ENCODE measurements at regions not wholly inside any gene's neighbourhood (a gene's known extent, or its start where the extent isn't known, plus 50 kb on each side); places are given as distances from the start of the nearest gene placed in this dataset.

GRCh38 chr7:15753887-15754579, 67.5 kb upstream of the MEOX2 start:
- no peak overlapping the region for H2AFZ ChIP-seq (ENCODE audit: low read depth, low read length)
- no peaks in the 10 kb centered on the region for H3K36me3 ChIP-seq (ENCODE audit: insufficient read depth, low read length)
- no peak for DNase-seq
- no peak for ATAC-seq (ENCODE audit: insufficient read depth, low read depth)
- no peak overlapping the region for H3K4me2 ChIP-seq (ENCODE audit: insufficient read depth, low read length)
- H3K4me3 ChIP-seq (ENCODE audit: low read depth in 1 of 2, low read length in 2 of 2) = no peak overlapping the region
- H3K9me3 ChIP-seq (ENCODE audit: insufficient read depth, low read length, severe bottlenecking) = no peaks in the 10 kb centered on the region
- TF ChIP-seq CTCF (IDR thresholded peaks at IDR 0.05; ENCODE audit: borderline replicate concordance, extremely low read depth, low read length, poor library complexity, severe bottlenecking) (no peak), EZH2 (IDR thresholded peaks at IDR 0.05; ENCODE audit: borderline replicate concordance, low read depth, low read length, severe bottlenecking) (no peak)
- no peaks in the 10 kb centered on the region for H3K27me3 ChIP-seq (ENCODE audit: insufficient read depth, low read length, poor library complexity)
- H3K4me1 ChIP-seq (ENCODE audit: insufficient read depth, low read length) = no peaks in the 10 kb centered on the region
- H3K27ac ChIP-seq (ENCODE audit: low read length) = no peak overlapping the region
- no peaks in the 10 kb centered on the region for H3K79me2 ChIP-seq (ENCODE audit: insufficient read depth, low read length)
- H3K9ac ChIP-seq (ENCODE audit: low read depth, low read length) = no peak overlapping the region
- no peaks in the 10 kb centered on the region for H4K20me1 ChIP-seq (ENCODE audit: insufficient read depth, low read length)

- DNase-seq = no peak
- TF ChIP-seq EZH2 (IDR thresholded peaks at IDR 0.05; ENCODE audit: borderline replicate concordance, low read depth, low read length, severe bottlenecking) (no peak), CTCF (IDR thresholded peaks at IDR 0.05; ENCODE audit: borderline replicate concordance, extremely low read depth, low read length, poor library complexity, severe bottlenecking) (no peak)
- Histone ChIP-seq H3K79me2 (ENCODE audit: insufficient read depth, low read length) (no peaks in the 10 kb centered on the region), H2AFZ (ENCODE audit: low read depth, low read length) (no peak overlapping the region), H3K36me3 (ENCODE audit: insufficient read depth, low read length) (no peaks in the 10 kb centered on the region), H3K9ac (ENCODE audit: low read depth, low read length) (no peak overlapping the region), H3K4me2 (ENCODE audit: insufficient read depth, low read length) (no peak overlapping the region), H3K4me3 (ENCODE audit: low read depth in 1 of 2, low read length in 2 of 2) (no peak overlapping the region), H3K9me3 (ENCODE audit: insufficient read depth, low read length, severe bottlenecking) (no peaks in the 10 kb centered on the region), H3K27me3 (ENCODE audit: insufficient read depth, low read length, poor library complexity) (no peaks in the 10 kb centered on the region), H3K27ac (ENCODE audit: low read length) (no peak overlapping the region), H3K4me1 (ENCODE audit: insufficient read depth, low read length) (no peaks in the 10 kb centered on the region), H4K20me1 (ENCODE audit: insufficient read depth, low read length) (no peaks in the 10 kb centered on the region)
- no peak for ATAC-seq (ENCODE audit: insufficient read depth, low read depth)
Observed at GRCh38 chr7:15752377-15752776, 65.9 kb upstream of the MEOX2 start.

- Histone ChIP-seq H3K79me2 (ENCODE audit: insufficient read depth, low read length) (no peaks in the 10 kb centered on the region), H2AFZ (ENCODE audit: low read depth, low read length) (no peak overlapping the region), H3K4me3 (ENCODE audit: low read depth in 1 of 2, low read length in 2 of 2) (no peak overlapping the region), H3K9me3 (ENCODE audit: insufficient read depth, low read length, severe bottlenecking) (no peaks in the 10 kb centered on the region), H4K20me1 (ENCODE audit: insufficient read depth, low read length) (no peaks in the 10 kb centered on the region), H3K27me3 (ENCODE audit: insufficient read depth, low read length, poor library complexity) (no peaks in the 10 kb centered on the region), H3K36me3 (ENCODE audit: insufficient read depth, low read length) (no peaks in the 10 kb centered on the region), H3K4me2 (ENCODE audit: insufficient read depth, low read length) (no peak overlapping the region), H3K27ac (ENCODE audit: low read length) (no peak overlapping the region), H3K9ac (ENCODE audit: low read depth, low read length) (no peak overlapping the region), H3K4me1 (ENCODE audit: insufficient read depth, low read length) (no peaks in the 10 kb centered on the region)
- no peak for DNase-seq
- TF ChIP-seq CTCF (IDR thresholded peaks at IDR 0.05; ENCODE audit: borderline replicate concordance, extremely low read depth, low read length, poor library complexity, severe bottlenecking) (no peak), EZH2 (IDR thresholded peaks at IDR 0.05; ENCODE audit: borderline replicate concordance, low read depth, low read length, severe bottlenecking) (no peak)
- ATAC-seq (ENCODE audit: insufficient read depth, low read depth) = no peak
Observed at GRCh38 chr7:15751191-15751701, 64.8 kb upstream of the MEOX2 start.
